ENCODE measurements at regions not wholly inside any gene's neighbourhood (a gene's known extent, or its start where the extent isn't known, plus 50 kb on each side); places are given as distances from the start of the nearest gene placed in this dataset.

DNA sequence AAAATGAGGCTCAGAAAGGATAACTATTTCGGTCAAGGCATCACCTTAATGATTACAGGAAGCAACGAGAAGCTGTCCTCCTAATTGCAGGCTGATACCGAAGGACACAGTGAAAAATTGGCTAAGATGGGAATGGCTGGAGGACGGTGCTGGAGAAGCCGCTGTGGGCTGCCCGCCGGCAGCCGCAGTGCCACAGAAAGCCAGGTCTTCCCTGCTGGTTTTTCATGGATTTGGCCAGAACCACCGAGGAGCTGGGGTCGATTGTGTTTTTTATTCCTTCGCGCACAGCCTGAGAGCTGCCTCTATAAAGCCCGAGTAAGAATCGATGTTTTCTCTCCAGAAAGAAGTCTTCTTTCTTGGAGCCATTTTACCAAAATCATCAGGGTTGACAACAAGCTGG is 1484.2 kb downstream of the BRD1 start:
- intact Hi-C loops (cut with micrococcal nuclease; ENCODE audit: unreplicated experiment), result no loop called here
- Histone ChIP-seq H3K4me2 (ENCODE audit: low read depth, low read length) (no peak overlapping the region), H2AFZ (ENCODE audit: low read length) (no peak overlapping the region), H3K36me3 (replicated peaks in 1 of 2; ENCODE audit: control insufficient read depth in 1 of 2, insufficient read depth in 2 of 2, low read length in 2 of 2) (no peaks in the 10 kb centered on the region), H4K20me1 (ENCODE audit: insufficient read depth, low read length) (no peaks in the 10 kb centered on the region), H3K4me1 (ENCODE audit: insufficient read depth, low read length) (no peaks in the 10 kb centered on the region), H3K79me2 (ENCODE audit: insufficient read depth, low read length) (no peaks in the 10 kb centered on the region), H3K27me3 (ENCODE audit: control insufficient read depth in 1 of 2, insufficient read depth in 2 of 2, low read length in 2 of 2) (peaks cover 15 to 75% of the 10 kb centered on the region in 2 experiments; a peak in 3 of 5 replicates), H3K4me3 (replicated peaks in 1 of 3; ENCODE audit: insufficient read depth in 1 of 3, low read depth in 2 of 3, low read length in 3 of 3) (no peak overlapping the region), H3K9me3 (ENCODE audit: low read length) (no peaks in the 10 kb centered on the region), H3K27ac (ENCODE audit: extremely low read length, insufficient read depth, low read length) (no peak overlapping the region), H3K9ac (ENCODE audit: insufficient read depth, low read depth, low read length) (no peak overlapping the region)
- no TSS peak for BruUV-seq (replicated peaks)
- TF ChIP-seq ZNF567 (CRISPR knock-in tag; IDR thresholded peaks at IDR 0.05; ENCODE audit: borderline replicate concordance) (no peak), PLSCR1 (CRISPR knock-in tag; IDR thresholded peaks at IDR 0.05; ENCODE audit: borderline replicate concordance) (no peak), ZFP36 (IDR thresholded peaks at IDR 0.05; ENCODE audit: borderline replicate concordance, low read depth, low read length, partially characterized antibody) (no peak), ELF1 (CRISPR knock-in tag; IDR thresholded peaks at IDR 0.05) (no peak), DNMT3B (CRISPR knock-in tag; conservative IDR thresholded peaks at IDR 0.05) (no peak), ZMYM3 (CRISPR knock-in tag; IDR thresholded peaks at IDR 0.05) (no peak), ARID2 (CRISPR knock-in tag; IDR thresholded peaks at IDR 0.05; ENCODE audit: borderline replicate concordance) (no peak), GMEB2 (CRISPR knock-in tag; IDR thresholded peaks at IDR 0.05; ENCODE audit: low read depth) (no peak), TBP (CRISPR knock-in tag; IDR thresholded peaks at IDR 0.05) (no peak), ISL2 (CRISPR knock-in tag; IDR thresholded peaks at IDR 0.05) (no peak), ZSCAN29 (CRISPR knock-in tag; conservative IDR thresholded peaks at IDR 0.05) (no peak), SMAD3 (CRISPR knock-in tag; IDR thresholded peaks at IDR 0.05) (no peak), CENPBD1 (CRISPR knock-in tag; IDR thresholded peaks at IDR 0.05; ENCODE audit: borderline replicate concordance, low read depth) (no peak), NFKBIZ (CRISPR knock-in tag; IDR thresholded peaks at IDR 0.05) (no peak), MZF1 (CRISPR knock-in tag; IDR thresholded peaks at IDR 0.05; ENCODE audit: borderline replicate concordance) (no peak), ATF7 (IDR thresholded peaks at IDR 0.05) (no peak), ATF7 (CRISPR knock-in tag; IDR thresholded peaks at IDR 0.05) (no peak), ZNF17 (CRISPR knock-in tag; IDR thresholded peaks at IDR 0.05) (no peak), SMYD3 (CRISPR knock-in tag; IDR thresholded peaks at IDR 0.05) (no peak)
- TF ChIP-seq, protein P1, sequence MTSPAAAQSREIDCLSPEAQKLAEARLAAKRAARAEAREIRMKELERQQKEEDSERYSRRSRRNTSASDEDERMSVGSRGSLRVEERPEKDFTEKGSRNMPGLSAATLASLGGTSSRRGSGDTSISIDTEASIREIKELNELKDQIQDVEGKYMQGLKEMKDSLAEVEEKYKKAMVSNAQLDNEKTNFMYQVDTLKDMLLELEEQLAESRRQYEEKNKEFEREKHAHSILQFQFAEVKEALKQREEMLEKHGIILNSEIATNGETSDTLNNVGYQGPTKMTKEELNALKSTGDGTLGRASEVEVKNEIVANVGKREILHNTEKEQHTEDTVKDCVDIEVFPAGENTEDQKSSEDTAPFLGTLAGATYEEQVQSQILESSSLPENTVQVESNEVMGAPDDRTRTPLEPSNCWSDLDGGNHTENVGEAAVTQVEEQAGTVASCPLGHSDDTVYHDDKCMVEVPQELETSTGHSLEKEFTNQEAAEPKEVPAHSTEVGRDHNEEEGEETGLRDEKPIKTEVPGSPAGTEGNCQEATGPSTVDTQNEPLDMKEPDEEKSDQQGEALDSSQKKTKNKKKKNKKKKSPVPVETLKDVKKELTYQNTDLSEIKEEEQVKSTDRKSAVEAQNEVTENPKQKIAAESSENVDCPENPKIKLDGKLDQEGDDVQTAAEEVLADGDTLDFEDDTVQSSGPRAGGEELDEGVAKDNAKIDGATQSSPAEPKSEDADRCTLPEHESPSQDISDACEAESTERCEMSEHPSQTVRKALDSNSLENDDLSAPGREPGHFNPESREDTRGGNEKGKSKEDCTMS (CRISPR knock-in tag; conservative IDR thresholded peaks at IDR 0.05), result no peak
- ChIA-PET CTCF (ENCODE audit: low intra/inter-chr PET ratio, low total read pairs) (no interaction called here), POLR2A (no interaction called here)
- FAIRE-seq, result no peak
- no peak for DNase-seq (ENCODE audit: low spot score)
- ATAC-seq, result no peak
- 34% methylated on average over 14 of the region's 14 CpGs for WGBS (ENCODE audit: low lambda C conversion rate)
- in situ Hi-C loops (cut with HindIII; ENCODE audit: extremely low pct_ligation_motif_present, low pct_unique_long_range_greater_than_20kb), result no loop called here

All from HepG2 (cell line).